ENCODE measurements at regions not wholly inside any gene's neighbourhood (a gene's known extent, or its start where the extent isn't known, plus 50 kb on each side); places are given as distances from the start of the nearest gene placed in this dataset.

- no peak for TF ChIP-seq CTCF (IDR thresholded peaks at IDR 0.05)
- TF ChIP-seq ZFX (IDR thresholded peaks at IDR 0.05; ENCODE audit: borderline replicate concordance), result no peak
- no peak overlapping the region for H3K27ac ChIP-seq
Measured at GRCh38 chr20:25135031-25135430, 53.1 kb upstream of the VSX1 start.

DNA sequence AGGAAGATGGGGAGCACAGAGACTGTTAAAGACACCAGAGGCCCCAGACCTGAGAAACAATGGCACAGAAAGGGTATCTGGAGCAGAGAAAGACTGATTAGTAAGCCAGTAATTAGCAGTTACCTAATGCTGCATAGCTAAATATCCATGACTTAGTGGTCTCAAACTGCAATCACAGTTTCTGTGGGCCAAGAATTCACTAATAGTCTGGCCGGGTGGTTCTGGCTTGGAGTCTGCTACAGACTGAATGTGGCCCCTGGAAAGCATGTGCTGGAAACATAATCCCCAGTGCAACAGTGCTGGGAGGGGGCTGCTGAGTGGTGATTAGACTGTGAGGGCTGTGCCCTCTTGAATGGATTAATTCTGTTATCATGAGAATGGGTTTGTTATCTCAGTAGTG, 54.1 kb upstream of the VSX1 start:
- H3K27ac ChIP-seq, result no peak overlapping the region
- TF ChIP-seq ZFX (IDR thresholded peaks at IDR 0.05; ENCODE audit: borderline replicate concordance), result no peak
- no peak for TF ChIP-seq CTCF (IDR thresholded peaks at IDR 0.05)

GRCh38 chr20:25136643-25137559, 55.0 kb upstream of the VSX1 start:
- H3K27ac ChIP-seq, result no peak overlapping the region
- TF ChIP-seq CTCF (IDR thresholded peaks at IDR 0.05) (no peak), ZFX (IDR thresholded peaks at IDR 0.05; ENCODE audit: borderline replicate concordance) (no peak)

DNA sequence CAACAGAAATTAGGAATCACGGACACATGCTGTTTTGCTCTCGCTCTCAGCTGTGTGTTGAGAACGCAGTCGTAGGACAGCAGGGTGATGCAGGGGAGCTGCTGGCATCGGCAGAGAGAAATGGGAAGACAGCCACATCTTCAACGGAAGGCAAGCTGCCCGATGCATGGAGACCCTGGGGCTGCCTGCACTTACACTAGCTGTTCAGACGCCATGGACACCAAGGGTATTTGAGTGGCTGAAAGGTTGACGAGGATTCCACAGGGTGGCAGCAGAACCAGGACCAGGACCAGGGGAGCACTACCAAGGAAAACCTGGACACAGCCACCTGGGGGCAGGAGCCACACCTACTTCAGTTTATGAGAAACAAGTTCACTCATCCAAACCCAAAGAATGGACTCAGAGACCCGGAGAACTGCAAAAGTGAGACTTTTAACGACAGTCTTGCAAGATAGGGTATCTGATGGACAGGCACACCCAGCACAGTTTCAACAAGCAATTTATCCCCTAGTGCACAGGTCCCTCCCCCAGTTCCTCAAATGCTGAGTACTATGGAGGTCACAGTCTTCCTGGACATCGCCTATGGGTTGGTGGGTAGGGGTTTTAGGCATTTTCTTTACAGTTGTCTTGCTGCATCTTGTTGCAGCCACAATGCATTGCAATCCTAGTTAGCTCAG, 56.3 kb upstream of the ENTPD6 start:
- TF ChIP-seq ZFX (IDR thresholded peaks at IDR 0.05; ENCODE audit: borderline replicate concordance) (no peak), CTCF (IDR thresholded peaks at IDR 0.05) (peak; percentile 56)
- no peak overlapping the region for H3K27ac ChIP-seq

- TF ChIP-seq CTCF (IDR thresholded peaks at IDR 0.05) (no peak), ZFX (IDR thresholded peaks at IDR 0.05; ENCODE audit: borderline replicate concordance) (no peak)
- no peak overlapping the region for H3K27ac ChIP-seq
Measured at GRCh38 chr20:25140968-25141367, 54.5 kb upstream of the ENTPD6 start.

DNA sequence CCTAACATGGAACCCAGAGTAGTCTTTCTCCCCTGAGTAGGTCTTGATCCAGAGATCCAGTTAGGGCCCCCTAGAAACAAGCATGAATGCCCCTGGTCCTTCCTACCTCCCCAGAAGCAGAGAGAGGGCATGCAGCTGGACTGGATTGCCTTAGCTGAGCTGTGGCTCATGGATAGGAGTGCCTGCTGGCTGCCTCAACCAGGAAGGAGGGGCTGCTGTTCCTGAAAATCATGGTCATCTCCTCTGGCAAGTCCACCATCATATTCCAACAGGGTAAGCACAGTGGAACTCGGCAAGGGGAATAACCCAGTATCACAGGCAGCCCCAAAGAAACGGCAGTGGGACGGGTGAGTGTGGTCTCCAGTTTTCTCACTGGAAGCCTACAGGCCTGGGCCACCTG, 53.1 kb upstream of the ENTPD6 start:
- no peak overlapping the region for H3K27ac ChIP-seq
- no peak for TF ChIP-seq ZFX (IDR thresholded peaks at IDR 0.05; ENCODE audit: borderline replicate concordance)
- TF ChIP-seq CTCF (IDR thresholded peaks at IDR 0.05), result no peak

DNA sequence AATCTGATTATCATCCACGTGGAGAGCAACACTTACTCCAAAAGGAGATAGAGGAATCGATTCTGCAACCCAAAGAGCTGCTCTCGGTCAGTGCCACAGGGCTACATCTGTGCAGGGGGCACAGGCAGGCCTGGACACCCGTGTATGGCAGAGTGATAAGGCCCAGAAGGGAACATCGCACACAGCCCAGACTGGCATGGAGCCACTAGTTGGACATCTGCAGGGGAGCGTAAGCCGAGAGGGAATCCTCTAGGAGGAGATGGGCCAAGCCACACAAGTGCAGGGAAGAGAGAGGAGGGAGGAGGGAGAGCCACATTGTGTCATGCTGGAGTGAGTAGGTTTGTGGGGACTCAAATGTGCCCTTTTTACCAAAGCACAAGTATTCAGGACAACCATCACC, 50.4 kb upstream of the ENTPD6 start:
- TF ChIP-seq CTCF (IDR thresholded peaks at IDR 0.05), result no peak
- TF ChIP-seq ZFX (IDR thresholded peaks at IDR 0.05; ENCODE audit: borderline replicate concordance), result no peak

More for the DNA sequence above, 50.4 kb upstream of the ENTPD6 start:
- H3K27ac ChIP-seq, result no peak overlapping the region

Measured in 22Rv1 (cell line).